COLO829 (cell line): ENCODE measurements at regions not wholly inside any gene's neighbourhood (a gene's known extent, or its start where the extent isn't known, plus 50 kb on each side); places are given as distances from the start of the nearest gene placed in this dataset.

Experiments used
- DNase-seq: peaks from one replicate; pipeline ENCODE4 v3.0.0; 2012; ENCODE audit warnings: low spot score

DNA sequence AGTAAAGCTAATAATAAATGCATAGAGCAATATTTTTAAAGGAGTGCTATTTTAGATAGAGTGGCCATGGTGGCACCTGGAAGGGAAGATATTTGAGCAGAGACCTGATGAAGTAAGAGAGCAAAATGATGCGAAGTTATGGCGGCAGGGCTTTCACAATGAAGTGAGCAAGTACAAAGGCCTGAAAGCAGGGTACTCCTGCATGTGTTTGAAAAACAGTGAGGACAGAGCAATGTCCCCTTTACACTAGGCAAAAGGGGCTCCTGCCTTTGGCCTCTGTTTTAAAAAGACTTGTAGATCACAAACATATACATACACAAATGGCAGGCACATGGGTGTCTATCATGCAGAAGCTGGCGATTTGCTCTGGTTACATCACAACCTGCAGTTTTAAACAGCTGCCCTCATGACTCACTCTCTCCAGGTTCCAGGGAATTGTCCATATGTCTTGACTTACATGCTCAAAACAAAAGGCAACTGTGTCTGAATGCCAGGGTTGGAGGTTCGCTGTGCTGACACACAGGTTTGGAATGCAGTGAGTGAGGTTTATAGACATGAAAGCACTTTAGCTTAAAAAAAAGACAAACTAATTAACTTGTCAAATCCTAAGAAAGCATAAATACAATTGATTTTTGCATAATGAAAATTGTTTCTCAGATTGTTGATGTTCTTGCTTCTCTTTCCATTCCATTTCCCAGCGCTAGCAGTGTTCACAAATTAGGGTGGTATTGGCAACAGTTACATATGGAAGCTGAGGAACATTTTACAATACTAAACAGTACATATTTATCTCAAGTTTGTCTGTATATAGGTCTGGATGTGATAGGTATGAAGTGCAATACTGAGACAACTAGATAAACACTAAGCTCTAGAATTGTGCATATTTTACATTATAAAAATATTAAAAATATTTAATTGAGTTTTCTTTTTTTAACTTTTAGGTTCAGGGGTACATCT, 313.9 kb downstream of the BARHL2 start:
- DNase-seq = peak; percentile 90

- DNase-seq = no peak
Observed at GRCh38 chr1:90400131-90400530, 317.0 kb downstream of the BARHL2 start.

- DNase-seq = no peak
Observed at GRCh38 chr1:90396917-90397316, 320.2 kb downstream of the BARHL2 start.

GRCh38 chr1:90394247-90394646, 322.9 kb downstream of the BARHL2 start:
- no peak for DNase-seq

- DNase-seq = no peak
Observed at GRCh38 chr1:90393025-90393424, 324.1 kb downstream of the BARHL2 start.

DNA sequence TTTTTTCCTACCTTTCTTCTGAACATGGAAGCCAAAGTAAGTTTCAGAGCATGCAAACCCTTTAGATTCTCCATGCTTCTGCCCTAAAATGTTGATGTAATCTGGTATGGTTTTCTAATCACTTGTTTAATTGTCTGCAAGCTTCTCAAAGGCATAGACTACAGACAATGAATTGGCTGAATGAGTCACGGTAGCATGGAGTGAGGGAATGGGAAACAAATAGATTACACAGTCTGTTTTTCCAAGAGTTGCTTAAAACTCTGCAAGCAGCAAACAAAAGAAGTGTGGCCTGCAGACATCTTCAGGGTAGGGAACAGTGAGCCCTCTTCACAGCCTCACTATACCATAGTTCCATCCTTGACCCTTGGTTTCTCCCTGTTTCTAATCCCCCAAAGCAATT, 326.0 kb downstream of the BARHL2 start:
- peak; percentile 13 for DNase-seq

DNA sequence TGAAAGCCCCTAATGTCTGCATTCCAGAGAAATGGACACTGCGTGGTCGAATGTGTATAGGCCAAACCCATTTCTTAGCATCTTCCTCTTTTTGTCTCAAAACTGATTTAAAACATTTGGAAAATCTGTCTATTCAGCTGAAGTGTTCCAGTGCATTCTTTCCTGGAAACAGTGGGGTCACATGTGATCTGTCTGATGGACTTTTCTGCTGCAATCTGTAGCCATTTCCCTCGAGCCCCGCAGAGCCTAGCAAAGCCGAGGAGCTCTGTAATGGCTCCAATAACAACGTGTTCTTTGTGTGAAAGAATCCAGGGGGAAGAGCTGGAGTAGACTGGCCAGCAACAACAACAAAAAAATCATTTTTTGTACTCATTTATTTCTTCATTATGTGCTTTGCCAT, 329.3 kb downstream of the BARHL2 start:
- DNase-seq = peak; percentile 16

GRCh38 chr1:90386899-90387720, 330.0 kb downstream of the BARHL2 start:
- no peak for DNase-seq

DNA sequence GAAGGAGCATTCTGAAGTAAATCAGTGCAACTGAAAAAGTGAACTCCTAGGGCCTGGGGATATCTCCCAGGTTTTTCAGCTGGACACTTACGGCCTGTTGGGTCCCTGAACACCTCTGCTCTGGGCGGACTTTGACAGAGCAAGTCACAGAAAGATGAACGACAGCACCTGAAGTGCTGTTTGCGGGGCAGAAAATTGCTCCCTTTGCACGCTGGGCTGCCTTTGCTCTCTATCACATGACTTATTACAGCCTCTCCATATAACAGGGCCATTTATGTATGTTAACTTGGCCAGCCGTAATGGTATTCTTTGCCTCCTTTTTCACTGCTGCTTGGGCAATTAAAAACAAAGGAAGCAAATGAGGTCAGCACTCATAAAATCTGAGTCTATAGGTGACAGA, 332.9 kb downstream of the BARHL2 start:
- no peak for DNase-seq

- DNase-seq = no peak
Observed at GRCh38 chr1:90382161-90382560, 334.9 kb downstream of the BARHL2 start.

DNA sequence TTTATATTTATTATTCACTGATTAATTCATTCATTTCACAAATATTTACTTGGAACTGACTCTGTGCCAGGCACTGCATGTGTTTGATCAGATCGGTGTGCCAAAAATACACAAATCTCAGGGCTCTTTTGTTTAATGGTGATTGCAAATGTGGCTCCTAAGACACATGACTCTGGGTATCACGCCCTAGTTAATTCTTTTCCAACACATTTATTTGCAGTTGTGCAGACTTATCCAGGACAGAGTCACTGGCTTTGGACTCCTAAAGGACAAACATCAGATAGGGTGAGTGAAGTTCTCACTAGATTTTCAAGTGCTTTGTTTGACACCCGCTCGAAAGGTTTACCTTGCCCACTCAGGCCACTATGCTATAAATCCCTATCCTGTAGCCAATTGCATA, 335.5 kb downstream of the BARHL2 start:
- no peak for DNase-seq

- DNase-seq = no peak
Observed at GRCh38 chr1:90371448-90371813, 345.7 kb downstream of the BARHL2 start.

- peak; percentile 22 for DNase-seq
Observed at GRCh38 chr1:90370686-90371447, 346.2 kb downstream of the BARHL2 start.

- DNase-seq = no peak
Observed at GRCh38 chr1:90362163-90362562, 354.9 kb downstream of the BARHL2 start.

DNA sequence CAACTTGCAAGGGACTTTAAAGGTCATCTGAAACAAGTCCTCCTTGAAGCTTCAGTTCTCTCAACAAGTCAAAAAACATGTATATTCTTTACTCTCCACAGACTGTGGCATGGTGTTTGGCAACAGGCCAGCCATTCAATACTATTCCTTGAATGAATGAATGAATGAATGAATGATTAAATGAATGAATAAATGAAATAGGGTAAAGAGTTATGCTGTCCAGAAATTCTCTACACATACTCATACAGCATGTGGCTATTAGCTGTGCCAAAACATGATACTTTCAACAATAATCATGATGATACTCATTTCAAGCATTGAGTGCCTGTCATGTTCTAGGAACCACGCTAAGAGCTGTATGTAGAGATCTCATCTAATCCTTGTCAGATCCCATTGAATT, 356.1 kb downstream of the BARHL2 start:
- DNase-seq = no peak

DNA sequence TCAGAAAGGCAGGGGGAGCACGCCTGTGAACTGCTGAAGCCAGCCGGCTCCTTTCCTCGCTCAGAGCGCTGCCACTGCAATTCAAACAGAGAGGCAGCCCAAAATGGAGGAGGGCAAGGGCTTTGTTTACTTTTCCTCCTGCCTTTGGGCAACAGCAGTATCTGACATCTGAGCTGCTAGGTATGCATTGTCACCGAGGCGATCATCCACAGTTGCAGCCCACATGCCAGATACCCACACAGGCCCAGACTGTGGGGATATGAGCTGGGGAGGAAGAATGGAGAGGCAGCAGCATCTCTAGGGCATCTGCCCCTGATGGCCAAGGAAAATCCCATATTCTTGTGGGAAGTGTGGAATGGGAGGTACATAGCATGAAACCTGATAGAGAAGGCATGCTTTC, 357.1 kb downstream of the BARHL2 start:
- no peak for DNase-seq

- DNase-seq = no peak
Observed at GRCh38 chr1:90358448-90358847, 358.7 kb downstream of the BARHL2 start.

GRCh38 chr1:90357995-90358394, 359.1 kb downstream of the BARHL2 start:
- no peak for DNase-seq

DNA sequence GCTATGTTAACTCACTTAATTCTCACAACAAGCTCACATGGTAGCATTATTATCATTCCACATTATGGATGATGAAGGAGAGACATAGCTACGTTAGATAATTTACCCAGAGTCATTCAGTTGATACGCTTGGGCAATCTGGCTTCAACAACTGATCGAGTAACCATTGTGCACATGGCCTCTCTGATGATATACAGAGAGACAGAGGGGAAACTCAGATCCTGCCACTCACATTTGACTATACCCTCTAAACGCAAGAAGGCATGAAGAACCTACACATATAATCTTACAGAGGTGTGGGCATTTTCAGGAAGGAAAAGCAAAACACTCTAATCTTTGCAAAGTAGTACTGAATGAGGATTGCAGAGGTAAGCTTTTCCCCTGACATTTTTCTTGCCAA, 360.1 kb downstream of the BARHL2 start:
- DNase-seq = no peak

DNA sequence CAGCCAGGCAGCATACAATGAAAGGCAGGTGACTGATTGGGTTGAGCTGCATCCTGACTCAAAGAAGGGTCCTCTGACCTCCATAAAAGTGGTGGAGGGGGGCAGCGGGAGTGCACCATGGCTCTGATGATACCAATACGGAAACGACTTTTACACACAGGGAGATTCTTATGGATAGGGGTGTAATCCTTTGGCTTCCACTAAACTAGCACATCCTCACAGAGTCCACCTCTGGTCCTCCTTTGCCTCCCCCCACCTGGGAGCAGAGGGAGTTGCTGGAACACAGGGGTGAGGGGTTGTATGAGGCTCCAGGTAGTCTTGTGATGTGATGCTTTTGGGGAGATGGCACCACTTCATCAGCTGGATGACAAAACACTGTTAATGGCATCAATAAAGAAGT, 361.0 kb downstream of the BARHL2 start:
- no peak for DNase-seq

DNA sequence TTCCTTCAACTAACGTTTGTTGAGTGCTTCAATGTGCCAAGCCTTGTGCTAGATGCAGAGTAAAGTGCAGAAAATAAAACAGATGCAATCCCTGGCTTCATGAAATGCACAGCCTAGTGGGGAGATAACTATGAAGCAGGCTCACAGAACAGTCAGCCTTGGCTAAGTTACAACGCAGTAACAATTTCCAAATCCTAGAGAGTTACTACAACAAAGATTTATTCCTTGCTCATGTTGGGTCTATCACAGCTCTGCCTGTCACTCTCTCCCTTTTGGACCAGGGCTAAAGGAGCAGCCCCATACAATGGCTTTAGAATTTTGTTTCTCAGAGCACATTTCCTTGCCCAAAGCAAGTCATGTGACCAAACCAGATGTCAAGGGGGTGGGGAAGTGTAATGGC, 359.8 kb downstream of the ZNF326 start:
- DNase-seq = no peak

DNA sequence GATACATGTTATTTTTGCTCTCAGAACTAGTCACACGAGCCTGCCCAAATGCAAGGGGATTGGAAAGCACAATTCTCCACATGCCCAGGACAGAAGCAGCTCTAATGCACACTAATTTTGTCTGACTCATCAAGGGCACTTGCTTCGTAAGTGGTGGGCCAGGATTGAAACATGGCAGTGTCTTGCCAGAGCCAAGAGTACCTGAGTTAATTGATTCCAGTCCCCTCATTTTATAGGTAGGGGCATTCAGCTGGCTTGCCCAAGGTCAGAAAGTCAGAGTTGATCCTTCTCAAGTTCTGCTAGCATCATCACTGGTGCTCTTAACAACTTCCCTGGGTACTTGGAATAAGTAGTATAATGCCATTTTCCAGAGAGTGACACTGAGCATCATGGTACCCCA, 356.1 kb downstream of the ZNF326 start:
- DNase-seq = no peak
